ENCODE measurements at regions not wholly inside any gene's neighbourhood (a gene's known extent, or its start where the extent isn't known, plus 50 kb on each side); places are given as distances from the start of the nearest gene placed in this dataset.
"Not testable (repeated sequence)": the region's sequence is repeated elsewhere in the genome, so short reads cannot be mapped to it uniquely, and the experiment has no call there.

DNA sequence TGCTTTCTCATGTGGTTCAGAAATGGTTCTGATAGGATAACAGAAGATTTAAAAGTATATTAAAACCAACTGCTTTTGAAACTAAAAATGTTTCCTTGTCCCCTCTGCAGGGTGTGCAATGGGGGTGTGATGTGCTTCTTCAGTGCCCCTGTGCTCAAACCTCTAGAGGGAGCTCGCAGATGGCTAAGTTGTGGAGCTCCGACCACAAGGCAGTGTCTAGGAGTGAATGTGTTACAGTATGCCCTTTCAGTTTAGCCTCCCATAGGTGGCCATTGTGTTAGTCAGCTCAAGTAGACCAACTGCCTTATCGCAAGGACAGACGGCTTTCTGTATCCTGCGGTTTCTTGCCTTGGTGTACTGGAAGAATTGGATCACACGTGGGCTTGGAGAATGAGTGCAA lies 130.5 kb downstream of the TENT5D start:
- WGBS, 2 donors, result 66 to 92% methylated on average over 4 to 6 of the region's 6 CpGs
- H3K9me3 ChIP-seq, result no peaks in the 10 kb centered on the region
- no peaks in the 10 kb centered on the region for H3K4me1 ChIP-seq
- no peak overlapping the region for H3K4me3 ChIP-seq
- no peaks in the 10 kb centered on the region for H3K36me3 ChIP-seq
- TF ChIP-seq POLR2A (IDR thresholded peaks at IDR 0.05), result no peak
- no peak for TF ChIP-seq POLR2AphosphoS5 (IDR thresholded peaks at IDR 0.05)
- TF ChIP-seq CTCF (IDR thresholded peaks at IDR 0.05), result no peak
- TF ChIP-seq EP300 (IDR thresholded peaks at IDR 0.05), result no peak
- DNase-seq, result no peak
- H3K27ac ChIP-seq, result no peak overlapping the region
- ATAC-seq (ENCODE audit: low FRiP score in 2 of 2), result no peak
- no peaks in the 10 kb centered on the region for H3K27me3 ChIP-seq

DNA sequence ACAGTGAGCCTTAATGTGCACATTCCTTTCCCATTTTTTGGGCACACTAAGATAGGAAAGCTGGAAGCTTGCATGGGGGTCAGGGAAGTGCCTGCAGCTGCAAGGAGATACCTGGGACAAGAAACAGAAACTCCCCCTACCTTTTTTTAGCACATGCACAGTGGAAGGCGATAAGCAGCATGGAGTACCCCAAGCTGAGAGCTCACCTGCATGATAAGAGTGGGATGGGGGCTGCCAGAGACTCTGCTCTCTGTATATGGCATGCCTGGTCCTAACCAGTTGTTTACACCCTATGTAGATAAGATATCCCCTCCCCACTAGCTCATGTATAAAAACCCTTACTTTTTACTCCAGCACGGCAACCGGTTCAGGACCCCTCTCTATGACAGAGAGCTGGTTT lies 135.9 kb downstream of the TENT5D start:
- WGBS, 2 donors, result 69 to 83% methylated on average over 2 to 3 of the region's 3 CpGs
- TF ChIP-seq CTCF (IDR thresholded peaks at IDR 0.05) (no peak), POLR2A (IDR thresholded peaks at IDR 0.05) (no peak), POLR2AphosphoS5 (IDR thresholded peaks at IDR 0.05) (no peak), EP300 (IDR thresholded peaks at IDR 0.05) (no peak)

DNA sequence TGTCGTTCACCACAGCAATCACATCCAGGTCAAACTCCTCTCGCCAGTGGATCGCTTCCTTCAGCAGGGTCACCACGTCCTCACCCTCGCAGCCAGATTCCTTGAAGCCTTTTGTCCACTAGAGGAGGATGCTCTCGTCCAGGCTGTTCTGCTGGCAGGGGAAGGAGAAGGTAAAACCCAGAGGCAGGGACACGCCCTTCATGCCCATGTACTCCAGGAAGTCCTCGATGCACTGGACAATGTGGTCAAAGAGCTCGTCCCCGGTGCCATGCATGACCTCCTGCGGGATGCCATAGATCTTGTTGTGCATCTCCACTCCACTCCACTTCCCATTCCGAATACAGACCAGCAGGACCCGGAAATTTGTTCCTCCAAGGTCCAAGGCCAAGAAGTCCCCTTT lies 152.4 kb downstream of the TENT5D start:
- Histone ChIP-seq H3K27ac (no peak overlapping the region), H3K27me3 (no peaks in the 10 kb centered on the region), H3K4me1 (no peaks in the 10 kb centered on the region), H3K9me3 (no peaks in the 10 kb centered on the region), H3K36me3 (no peaks in the 10 kb centered on the region), H3K4me3 (no peak overlapping the region)
- ATAC-seq (ENCODE audit: low FRiP score in 2 of 2) (no peak), DNase-seq (no peak)
- WGBS, 2 donors, result 80 to 85% methylated on average over 3 to 13 of the region's 13 CpGs
- TF ChIP-seq CTCF (IDR thresholded peaks at IDR 0.05), result no peak
- TF ChIP-seq EP300 (IDR thresholded peaks at IDR 0.05), result no peak
- no peak for TF ChIP-seq POLR2A (IDR thresholded peaks at IDR 0.05)

More for the DNA sequence above, 135.9 kb downstream of the TENT5D start:
- Histone ChIP-seq H3K27me3 (no peaks in the 10 kb centered on the region), H3K9me3 (no peaks in the 10 kb centered on the region), H3K4me3 (no peak overlapping the region), H3K27ac (no peak overlapping the region), H3K4me1 (no peaks in the 10 kb centered on the region), H3K36me3 (no peaks in the 10 kb centered on the region)
- no peak for ATAC-seq (ENCODE audit: low FRiP score in 2 of 2)
- no peak for DNase-seq

DNA sequence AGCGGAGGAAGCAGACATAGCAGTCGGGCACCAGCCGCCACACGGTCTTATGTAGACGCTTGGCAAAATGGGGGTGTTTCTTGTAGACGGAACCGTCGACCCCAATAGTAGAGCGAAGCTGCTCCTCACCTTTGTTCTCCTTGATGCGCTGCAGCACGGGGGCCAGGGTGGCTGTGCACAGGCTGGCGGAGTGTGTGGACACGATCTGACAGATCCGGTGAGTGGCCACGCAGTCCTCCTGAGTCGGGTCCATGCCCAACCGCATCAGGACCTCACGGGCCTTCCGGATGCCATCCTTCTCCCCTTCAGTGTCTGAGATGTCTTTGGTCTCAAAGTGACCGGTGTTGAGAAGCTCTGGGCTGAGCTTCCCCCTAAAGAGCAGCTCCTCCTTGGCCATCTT lies 153.0 kb downstream of the TENT5D start:
- no peaks in the 10 kb centered on the region for H3K4me1 ChIP-seq
- H3K27me3 ChIP-seq, result no peaks in the 10 kb centered on the region
- peak in 1 of 2 donors; percentile 12 for DNase-seq
- no peak overlapping the region for H3K27ac ChIP-seq
- no peaks in the 10 kb centered on the region for H3K36me3 ChIP-seq
- ATAC-seq (ENCODE audit: low FRiP score in 2 of 2), result no peak
- H3K4me3 ChIP-seq, result no peak overlapping the region
- H3K9me3 ChIP-seq, result no peaks in the 10 kb centered on the region
- TF ChIP-seq CTCF (IDR thresholded peaks at IDR 0.05) (no peak), POLR2A (IDR thresholded peaks at IDR 0.05) (no peak), EP300 (IDR thresholded peaks at IDR 0.05) (no peak), POLR2AphosphoS5 (IDR thresholded peaks at IDR 0.05) (no peak)
- 80 to 93% methylated on average over 1 to 20 of the region's 20 CpGs for WGBS, 2 donors

DNA sequence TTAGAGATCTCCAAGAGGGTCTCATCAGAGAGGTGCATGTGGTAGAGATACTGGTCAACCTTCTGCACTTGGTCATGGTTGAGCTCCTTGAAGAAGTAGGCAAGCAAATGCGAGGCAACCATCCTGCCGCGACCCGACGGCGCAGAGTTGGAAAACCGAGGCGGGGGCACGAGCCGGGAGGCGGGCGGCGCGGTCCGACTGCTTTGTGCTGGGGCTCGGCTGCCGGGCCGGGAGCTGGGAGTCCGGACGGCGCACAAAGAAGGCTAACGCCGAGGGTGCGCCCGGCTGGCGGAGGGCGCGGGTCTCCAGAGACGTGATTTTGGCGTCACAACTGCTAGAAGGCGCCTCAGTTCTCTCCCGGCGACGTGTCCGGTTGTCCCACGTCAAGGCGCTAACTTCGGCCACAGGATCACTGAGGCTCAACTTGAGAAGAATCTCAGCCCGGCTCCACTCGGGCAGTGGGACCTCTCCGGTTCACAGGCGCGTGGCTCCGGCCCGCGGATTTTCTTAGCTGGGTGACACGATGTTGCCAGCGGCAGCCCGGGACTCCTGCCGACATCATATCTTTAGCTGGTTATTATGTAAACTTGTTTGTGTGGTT lies 154.3 kb downstream of the TENT5D start:
- not testable (repeated sequence) for ATAC-seq (ENCODE audit: low FRiP score in 2 of 2)
- peak in 1 of 2 donors; percentile 62 for DNase-seq
- WGBS, 2 donors, result 80 to 97% methylated on average over 30 to 50 of the region's 50 CpGs

More for the DNA sequence above, 154.3 kb downstream of the TENT5D start:
- H3K4me3 ChIP-seq, H3K9me3 ChIP-seq, H3K36me3 ChIP-seq, H3K4me1 ChIP-seq, H3K27me3 ChIP-seq, H3K27ac ChIP-seq: not testable (repeated sequence)
